GM12892 (cell line): ENCODE measurements at regions not wholly inside any gene's neighbourhood (a gene's known extent, or its start where the extent isn't known, plus 50 kb on each side); places are given as distances from the start of the nearest gene placed in this dataset.

Source experiments
- POLR2A ChIP-seq: IDR thresholded peaks from 2 replicates; pipeline ENCODE4 v1.6.1; 2011; ENCODE audit warnings: low read depth, low read length, control low read depth
- POLR2AphosphoS5 ChIP-seq: IDR thresholded peaks from 2 replicates; pipeline ENCODE4 v1.6.1; 2011; ENCODE audit warnings: low read depth, low read length, control low read depth
- TAF1 ChIP-seq: IDR thresholded peaks from 2 replicates; pipeline ENCODE4 v1.6.1; 2011; ENCODE audit warnings: low read depth, mild to moderate bottlenecking, control low read depth, low read length, borderline replicate concordance

- TF ChIP-seq POLR2A, result no peak
- TF ChIP-seq TAF1, result no peak
- TF ChIP-seq POLR2AphosphoS5, result no peak
These were observed 570.7 kb upstream of the WWC1 start for GRCh38 chr5:167720676-167721260.
